Colonic mucosa (tissue), 4 donors: ENCODE measurements at regions not wholly inside any gene's neighbourhood (a gene's known extent, or its start where the extent isn't known, plus 50 kb on each side); places are given as distances from the start of the nearest gene placed in this dataset.

Source experiments
- DNase-seq: peaks from one replicate; pipeline ENCODE4 v3.0.0-alpha.2; 2020
- H3K27ac ChIP-seq: fragments of 200-600 bp; one replicate; pipeline ENCODE4 v1.8.0; 2021
- H3K27me3 ChIP-seq: fragments of 200-600 bp; one replicate; pipeline ENCODE4 v1.8.0; 2021
- H3K36me3 ChIP-seq: fragments of 200-600 bp; one replicate; pipeline ENCODE4 v1.8.0; 2021
- H3K4me1 ChIP-seq: fragments of 200-600 bp; one replicate; pipeline ENCODE4 v1.8.0; 2021; ENCODE audit warnings: mild to moderate bottlenecking
- H3K4me3 ChIP-seq: fragments of 200-600 bp; one replicate; pipeline ENCODE4 v1.8.0; 2021
- H3K9ac ChIP-seq, 2 donors: one replicate each; pipeline ENCODE4 v1.7.0; 2013; ENCODE audit warnings: control low read depth in 2 of 2, low read depth in 2 of 2, low read length in 2 of 2
- H3K9me3 ChIP-seq: fragments of 200-600 bp; one replicate; pipeline ENCODE4 v1.8.0; 2021
- CTCF ChIP-seq: fragments of 200-600 bp; IDR thresholded peaks from one replicate; pipeline ENCODE4 v1.8.0; 2022; ENCODE audit warnings: antibody characterized with exemption, mild to moderate bottlenecking
- intact Hi-C: fragments of 100-400 bp; cut with DNase I; formaldehyde crosslinking; loops from one replicate; pipeline ENCODE4 v1.14.1; 2022
- donor health status: healthy.
- donor health status: DM: no; HTN: no; CAD: no.
- donor health status: DM: no; HTN: no; CAD: no.

- intact Hi-C loops, result no loop called here
- Histone ChIP-seq H3K27me3 (no peaks in the 10 kb centered on the region), H3K4me1 (no peaks in the 10 kb centered on the region), H3K36me3 (no peaks in the 10 kb centered on the region), H3K9ac (no peak overlapping the region), H3K9me3 (no peaks in the 10 kb centered on the region), H3K27ac (no peak overlapping the region), H3K4me3 (no peak overlapping the region)
- TF ChIP-seq CTCF, result no peak
- DNase-seq, result no peak
Measured at GRCh38 chr17:45708707-45709290, 75.3 kb upstream of the CRHR1 start.

- no peak overlapping the region for H3K4me3 ChIP-seq
- intact Hi-C loops, result no loop called here
- no peaks in the 10 kb centered on the region for H3K4me1 ChIP-seq
- H3K36me3 ChIP-seq, result no peaks in the 10 kb centered on the region
- H3K27me3 ChIP-seq, result no peaks in the 10 kb centered on the region
- no peak for DNase-seq
- no peak for TF ChIP-seq CTCF
- no peak overlapping the region for H3K27ac ChIP-seq
- H3K9me3 ChIP-seq, result no peaks in the 10 kb centered on the region
- H3K9ac ChIP-seq, result no peak overlapping the region
Measured at GRCh38 chr17:45709728-45710288, 74.3 kb upstream of the CRHR1 start.

- intact Hi-C loops, result no loop called here
- H3K9ac ChIP-seq, result no peak overlapping the region
- peaks cover 3% of the 10 kb centered on the region for H3K27me3 ChIP-seq
- DNase-seq, result no peak
- H3K4me1 ChIP-seq, result no peaks in the 10 kb centered on the region
- no peaks in the 10 kb centered on the region for H3K9me3 ChIP-seq
- no peaks in the 10 kb centered on the region for H3K36me3 ChIP-seq
- no peak overlapping the region for H3K27ac ChIP-seq
- no peak overlapping the region for H3K4me3 ChIP-seq
- TF ChIP-seq CTCF, result no peak
Measured at GRCh38 chr17:45715787-45716186, 68.3 kb upstream of the CRHR1 start.

- intact Hi-C loops, result no loop called here
Measured at GRCh38 chr17:45718791-45719190, 65.3 kb upstream of the CRHR1 start.

GRCh38 chr17:45719335-45720071, 64.6 kb upstream of the CRHR1 start:
- intact Hi-C loops, result no loop called here
- Histone ChIP-seq H3K27ac (no peak overlapping the region), H3K36me3 (no peaks in the 10 kb centered on the region), H3K4me1 (no peaks in the 10 kb centered on the region), H3K4me3 (no peak overlapping the region), H3K27me3 (peaks cover 3% of the 10 kb centered on the region), H3K9me3 (no peaks in the 10 kb centered on the region), H3K9ac (no peak overlapping the region)
- no peak for TF ChIP-seq CTCF
- no peak for DNase-seq

More at GRCh38 chr17:45718791-45719190, 65.3 kb upstream of the CRHR1 start:
- Histone ChIP-seq H3K36me3 (no peaks in the 10 kb centered on the region), H3K4me3 (no peak overlapping the region), H3K9ac (no peak overlapping the region), H3K4me1 (no peaks in the 10 kb centered on the region), H3K27ac (no peak overlapping the region), H3K9me3 (no peaks in the 10 kb centered on the region), H3K27me3 (peaks cover 3% of the 10 kb centered on the region)
- DNase-seq, result no peak
- TF ChIP-seq CTCF, result no peak
